GM19463 (cell line): ENCODE measurements at regions not wholly inside any gene's neighbourhood (a gene's known extent, or its start where the extent isn't known, plus 50 kb on each side); places are given as distances from the start of the nearest gene placed in this dataset.

Experiments
- ATAC-seq: cut with Tn5 transposase; IDR thresholded peaks from one replicate; pipeline ENCODE4 v1.9.1; 2021; ENCODE audit warnings: mild to moderate bottlenecking, moderate library complexity; ENCODE audit not compliant: unreplicated experiment

DNA sequence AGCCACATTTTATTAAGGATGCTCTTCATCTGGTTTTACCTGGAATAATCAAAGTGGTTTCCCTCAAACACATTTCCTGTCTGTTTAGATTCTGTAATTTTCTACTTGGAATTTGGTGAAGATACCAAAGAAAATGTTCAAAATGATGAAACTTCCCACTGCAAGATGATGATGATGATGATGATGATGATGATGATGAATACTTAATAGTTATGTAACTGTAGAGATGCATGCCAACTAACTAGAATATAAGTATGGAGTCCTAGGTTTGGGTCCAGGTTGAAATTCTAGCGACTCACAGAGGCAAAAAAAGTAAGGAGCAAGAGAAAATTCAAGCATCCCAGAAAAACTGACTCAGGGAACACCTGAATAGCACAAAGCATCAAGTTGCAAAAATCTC, 104.0 kb upstream of the KIAA1217 start:
- ATAC-seq: no peak

DNA sequence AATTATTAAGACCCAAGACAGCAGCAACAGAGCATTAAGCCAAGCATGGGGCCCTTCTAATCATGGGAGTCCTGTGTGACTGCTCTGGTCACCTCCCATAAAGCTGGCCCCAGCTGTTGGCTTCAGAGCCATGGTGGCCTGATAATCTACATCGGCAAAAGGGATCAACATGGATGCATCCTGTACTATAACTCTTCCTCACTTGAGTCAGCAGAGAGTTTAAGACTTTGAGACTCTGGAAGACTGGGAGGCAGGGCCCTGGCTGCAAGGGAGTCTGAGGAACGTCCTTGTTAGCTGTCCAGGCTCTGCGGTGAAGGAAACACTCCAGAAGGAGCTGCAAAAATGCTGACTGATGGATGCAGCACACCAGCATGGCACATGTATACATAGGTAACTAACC, 95.0 kb upstream of the KIAA1217 start:
- ATAC-seq: no peak

DNA sequence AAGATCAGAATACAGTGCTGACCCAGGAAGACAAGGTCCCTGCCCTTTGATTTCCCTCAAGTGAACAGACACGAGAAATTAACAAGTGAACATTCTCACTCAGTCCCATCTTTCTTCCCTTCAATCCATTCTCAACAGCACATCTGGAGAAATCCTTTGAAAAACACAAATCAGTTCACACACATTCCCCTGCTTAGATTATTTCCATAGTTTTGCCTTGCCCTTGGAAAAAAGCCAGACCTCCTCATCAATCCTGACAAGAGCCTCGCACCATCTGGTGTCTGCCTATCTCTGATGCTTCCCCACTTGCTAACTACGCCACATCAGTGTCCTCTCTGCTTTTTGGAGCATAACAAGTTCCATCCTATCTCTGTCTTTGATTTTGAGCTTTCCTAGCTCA, 94.4 kb upstream of the KIAA1217 start:
- ATAC-seq: no peak

- no peak for ATAC-seq
Measured at GRCh38 chr10:24115403-24115802, 93.5 kb upstream of the KIAA1217 start.

GRCh38 chr10:24118246-24118645, 90.7 kb upstream of the KIAA1217 start:
- no peak for ATAC-seq

DNA sequence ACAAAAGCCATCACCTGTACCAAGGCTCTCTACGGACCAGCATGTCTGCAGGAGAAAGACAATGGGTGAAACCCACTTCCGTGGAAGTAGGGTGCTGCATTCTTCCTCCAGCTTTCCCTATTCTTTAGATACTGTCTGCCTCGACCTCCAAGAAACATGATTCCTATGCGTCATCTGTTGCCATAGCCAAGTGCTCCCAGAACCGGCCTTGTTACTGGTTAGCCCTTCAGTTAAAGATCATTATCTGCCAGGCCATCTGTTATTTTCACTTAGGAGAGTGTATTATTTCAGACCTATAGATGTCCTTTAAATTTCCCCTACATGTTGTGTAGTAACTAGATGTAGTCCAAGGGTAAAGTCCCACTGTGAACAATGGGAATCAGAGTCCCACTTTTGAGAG, 89.0 kb upstream of the KIAA1217 start:
- no peak for ATAC-seq

GRCh38 chr10:24120646-24121045, 88.3 kb upstream of the KIAA1217 start:
- ATAC-seq: no peak

DNA sequence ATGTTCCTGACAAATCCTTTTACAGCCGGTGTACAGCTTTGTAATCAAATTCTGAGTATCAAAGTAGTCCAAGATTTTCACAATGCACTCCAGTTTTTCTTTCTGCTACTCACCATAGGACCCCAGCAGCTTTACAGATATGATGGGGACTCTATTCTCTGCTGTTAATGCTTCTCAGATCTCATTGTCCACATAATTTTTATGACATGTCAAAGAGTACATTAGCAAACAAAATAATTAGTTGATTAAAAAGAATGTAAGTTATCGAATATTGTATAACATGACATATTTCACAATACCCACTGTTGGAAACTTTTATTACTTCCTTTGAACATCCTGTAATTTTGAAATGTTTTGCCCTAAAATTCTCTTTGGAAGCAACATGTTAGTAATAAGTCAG, 81.4 kb upstream of the KIAA1217 start:
- ATAC-seq: no peak

DNA sequence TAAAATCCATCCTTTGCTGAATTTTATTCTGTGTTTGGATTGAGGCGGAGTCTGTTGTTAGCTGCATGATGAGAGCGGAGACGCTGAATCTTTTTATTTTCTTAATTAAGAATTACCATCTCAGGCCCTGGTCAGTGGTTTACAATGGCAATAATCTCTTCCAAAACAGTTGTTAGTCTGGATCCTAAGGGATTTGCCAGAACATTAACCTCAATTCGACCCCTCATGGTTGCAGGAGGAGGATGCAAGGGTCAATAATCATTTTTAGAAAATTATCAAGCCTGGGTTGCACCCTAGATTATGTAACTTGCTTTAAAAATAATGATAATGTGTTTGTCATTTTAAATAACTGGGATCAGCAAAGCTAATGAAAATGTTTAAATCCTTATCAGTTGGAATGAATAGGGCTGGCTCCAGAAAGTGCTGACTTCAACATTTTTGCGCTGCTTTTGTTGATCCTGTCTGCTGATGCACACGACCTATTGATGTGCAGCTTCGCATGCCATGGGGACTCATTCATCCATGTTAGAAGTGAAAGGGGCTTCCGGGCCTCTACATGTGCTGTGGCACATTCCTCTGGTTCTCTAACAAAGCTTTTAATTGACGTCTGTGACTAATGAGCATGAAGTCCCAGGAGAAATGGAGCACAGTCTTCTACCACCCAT, 80.7 kb upstream of the KIAA1217 start:
- ATAC-seq: no peak

GRCh38 chr10:24132741-24133140, 76.2 kb upstream of the KIAA1217 start:
- ATAC-seq: no peak

- no peak for ATAC-seq
Measured at GRCh38 chr10:24133835-24134234, 75.1 kb upstream of the KIAA1217 start.

DNA sequence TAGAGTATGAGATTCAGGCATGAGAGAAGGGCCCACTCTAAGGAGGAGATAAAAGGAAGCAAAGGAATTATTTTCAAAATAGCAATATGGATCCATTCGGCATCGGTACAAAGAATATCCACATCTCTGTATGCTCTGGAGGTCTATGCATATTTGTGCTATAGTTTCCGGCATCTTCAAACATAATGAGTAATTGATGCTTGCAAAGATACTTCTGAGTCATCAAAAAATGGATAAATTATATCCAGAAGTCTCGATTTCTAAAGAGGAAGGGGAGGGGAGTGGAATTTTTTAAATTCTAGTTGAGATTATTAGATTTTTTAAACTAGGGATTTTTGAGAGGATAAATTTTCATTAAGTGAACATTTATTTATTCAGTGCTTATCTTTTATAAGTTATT, 72.9 kb upstream of the KIAA1217 start:
- no peak for ATAC-seq

- ATAC-seq: no peak
Measured at GRCh38 chr10:24147321-24147720, 61.6 kb upstream of the KIAA1217 start.

GRCh38 chr10:24149640-24150039, 59.3 kb upstream of the KIAA1217 start:
- no peak for ATAC-seq

DNA sequence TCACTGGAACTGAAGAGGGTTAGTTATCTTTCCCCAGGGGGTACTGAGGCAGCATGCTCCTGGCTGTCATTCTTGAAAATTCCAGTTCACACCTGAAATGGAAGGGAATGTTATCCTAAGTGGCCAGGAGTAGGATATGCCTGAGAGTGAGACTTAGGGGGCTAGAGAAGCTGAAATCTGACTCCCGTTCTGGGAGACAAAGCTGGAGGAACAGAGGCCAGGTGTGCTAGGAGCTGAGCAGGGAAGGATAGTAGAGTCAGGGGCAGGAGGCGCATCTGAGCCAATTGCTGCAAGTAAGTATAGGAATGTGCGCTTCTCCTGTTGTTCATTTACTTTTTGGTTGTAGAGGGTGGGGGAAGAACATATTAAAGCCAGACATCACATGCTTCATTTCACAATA, 58.1 kb upstream of the KIAA1217 start:
- ATAC-seq: no peak

DNA sequence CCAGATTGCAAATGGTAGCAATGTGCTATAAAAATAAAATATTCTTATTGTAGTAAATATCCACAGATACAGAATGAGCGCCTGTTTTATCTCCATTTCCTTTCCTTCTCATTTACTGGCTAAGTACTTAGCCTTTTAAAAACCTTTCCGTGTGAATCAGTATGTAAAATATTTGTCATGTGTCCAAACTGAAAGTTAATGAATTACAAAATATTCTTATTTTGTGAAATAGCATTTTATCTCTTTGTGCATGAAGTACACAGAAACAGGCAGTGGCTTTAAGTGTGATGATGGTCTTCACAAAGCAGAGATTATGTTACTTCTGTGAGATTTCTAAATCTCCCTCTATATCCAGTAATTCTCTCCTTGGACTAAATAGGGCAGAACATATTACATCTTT, 56.7 kb upstream of the KIAA1217 start:
- no peak for ATAC-seq

DNA sequence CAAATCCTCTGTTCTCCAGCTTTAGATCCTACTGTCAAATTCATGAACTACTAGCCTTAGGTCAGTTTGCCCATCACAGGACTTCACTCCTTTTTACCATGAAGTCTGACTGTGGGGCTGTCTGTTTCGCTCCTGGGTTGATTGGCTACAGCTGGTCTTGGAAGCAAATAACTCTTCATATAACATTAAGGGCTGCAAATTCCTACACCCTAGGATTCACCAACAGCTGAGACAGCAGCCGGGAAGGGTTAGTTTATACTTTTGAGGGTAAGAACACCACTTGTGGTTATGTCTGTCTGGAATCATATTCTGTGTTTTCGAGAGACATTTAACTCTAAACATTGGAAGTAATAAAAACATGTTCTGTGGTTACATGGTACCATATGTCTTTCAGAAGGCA, 55.9 kb upstream of the KIAA1217 start:
- no peak for ATAC-seq

DNA sequence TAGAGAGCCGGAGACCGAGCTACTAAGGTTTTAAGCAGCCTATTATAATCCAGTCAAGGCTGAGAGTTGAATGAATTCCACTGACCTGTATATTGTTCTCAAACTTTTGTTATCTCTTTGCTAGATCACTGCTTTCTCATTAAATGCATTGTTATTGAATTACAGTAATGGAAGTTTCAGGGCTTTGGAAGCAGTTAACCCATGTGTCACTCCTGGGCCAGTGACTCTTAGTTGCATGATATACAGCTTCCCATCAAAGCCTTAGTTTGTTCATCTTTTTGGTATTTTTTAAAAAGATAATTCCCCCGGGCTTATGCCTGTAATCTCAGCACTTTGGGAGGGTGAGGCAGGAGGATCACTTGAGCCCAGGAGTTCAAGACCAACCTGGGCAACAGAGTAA, 55.4 kb upstream of the KIAA1217 start:
- ATAC-seq: no peak

- no peak for ATAC-seq
Measured at GRCh38 chr10:24156686-24157085, 52.3 kb upstream of the KIAA1217 start.

DNA sequence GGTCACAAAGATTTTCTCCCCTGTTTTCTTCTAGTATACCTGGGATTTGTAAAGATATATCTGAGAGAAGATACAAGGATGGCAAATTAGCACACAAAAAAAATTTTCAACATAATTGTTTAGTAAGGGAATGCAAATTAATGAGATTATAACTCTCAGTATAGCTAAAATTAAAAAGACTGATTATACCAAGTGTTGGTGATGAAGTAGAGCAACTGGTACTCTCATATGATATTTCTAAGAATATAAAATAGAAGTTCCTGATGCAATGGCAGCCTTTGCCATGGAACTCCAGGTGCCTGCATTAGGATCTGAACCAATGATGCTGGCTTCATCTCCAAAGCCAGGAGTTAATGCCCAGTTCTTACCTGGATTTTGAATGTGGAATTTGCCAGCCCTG, 51.4 kb upstream of the KIAA1217 start:
- no peak for ATAC-seq
